Endothelial cell (in vitro differentiated cells): ENCODE measurements at regions not wholly inside any gene's neighbourhood (a gene's known extent, or its start where the extent isn't known, plus 50 kb on each side); places are given as distances from the start of the nearest gene placed in this dataset.

Source experiments
- DNase-seq: peaks from one replicate; pipeline ENCODE4 v3.0.0; 2021; ENCODE audit warnings: low spot score
- H3K27ac Mint-ChIP-seq: one replicate; pipeline ENCODE4 v1.8.0; 2021; ENCODE audit warnings: mixed read lengths, inconsistent platforms; ENCODE audit not compliant: unreplicated experiment
- H3K27me3 Mint-ChIP-seq: one replicate; pipeline ENCODE4 v1.8.0; 2021; ENCODE audit warnings: mild to moderate bottlenecking, moderate library complexity, mixed read lengths, inconsistent platforms; ENCODE audit not compliant: unreplicated experiment
- H3K36me3 Mint-ChIP-seq: one replicate; pipeline ENCODE4 v1.8.0; 2021; ENCODE audit warnings: mild to moderate bottlenecking, low read depth, mixed read lengths, inconsistent platforms; ENCODE audit not compliant: unreplicated experiment
- H3K4me1 Mint-ChIP-seq: one replicate; pipeline ENCODE4 v1.8.0; 2021; ENCODE audit warnings: mild to moderate bottlenecking, mixed read lengths, inconsistent platforms; ENCODE audit not compliant: unreplicated experiment
- H3K4me3 Mint-ChIP-seq: one replicate; pipeline ENCODE4 v1.8.0; 2021; ENCODE audit warnings: mild to moderate bottlenecking, mixed read lengths, inconsistent platforms; ENCODE audit not compliant: unreplicated experiment
- H3K9me3 Mint-ChIP-seq: one replicate; pipeline ENCODE4 v1.8.0; 2021; ENCODE audit warnings: mixed read lengths, inconsistent platforms; ENCODE audit not compliant: unreplicated experiment
- CTCF ChIP-seq: fragments of 200-600 bp; sonication (generic); IDR thresholded peaks from one replicate; pipeline ENCODE4 v1.5.0; 2021; ENCODE audit warnings: antibody characterized with exemption; ENCODE audit not compliant: unreplicated experiment

- no peaks in the 10 kb centered on the region for H3K4me1 Mint-ChIP-seq
- H3K27ac Mint-ChIP-seq = no peak overlapping the region
- no peak for DNase-seq
- no peak for TF ChIP-seq CTCF
- H3K4me3 Mint-ChIP-seq = no peak overlapping the region
- no peaks in the 10 kb centered on the region for H3K27me3 Mint-ChIP-seq
- H3K36me3 Mint-ChIP-seq = peaks cover 9% of the 10 kb centered on the region
- no peaks in the 10 kb centered on the region for H3K9me3 Mint-ChIP-seq
Observed at GRCh38 chr16:62548095-62548494, 511.9 kb upstream of the CDH8 start.

- no peak for TF ChIP-seq CTCF
- DNase-seq = no peak
- Mint-ChIP-seq H3K36me3 (peaks cover 4% of the 10 kb centered on the region), H3K9me3 (peaks cover 3% of the 10 kb centered on the region), H3K4me3 (no peak overlapping the region), H3K27ac (no peak overlapping the region), H3K27me3 (no peaks in the 10 kb centered on the region), H3K4me1 (no peaks in the 10 kb centered on the region)
Observed at GRCh38 chr16:62546701-62547100, 510.5 kb upstream of the CDH8 start.

- Mint-ChIP-seq H3K27me3 (no peaks in the 10 kb centered on the region), H3K4me1 (no peaks in the 10 kb centered on the region), H3K27ac (no peak overlapping the region), H3K36me3 (no peaks in the 10 kb centered on the region), H3K4me3 (no peak overlapping the region), H3K9me3 (peaks cover 3% of the 10 kb centered on the region)
- no peak for DNase-seq
- no peak for TF ChIP-seq CTCF
Observed at GRCh38 chr16:62545039-62545438, 508.8 kb upstream of the CDH8 start.

- no peak overlapping the region for H3K4me3 Mint-ChIP-seq
- no peak for DNase-seq
- H3K4me1 Mint-ChIP-seq = no peaks in the 10 kb centered on the region
- H3K9me3 Mint-ChIP-seq = peaks cover 3% of the 10 kb centered on the region
- H3K36me3 Mint-ChIP-seq = no peaks in the 10 kb centered on the region
- no peaks in the 10 kb centered on the region for H3K27me3 Mint-ChIP-seq
- no peak for TF ChIP-seq CTCF
- no peak overlapping the region for H3K27ac Mint-ChIP-seq
Observed at GRCh38 chr16:62543516-62543915, 507.3 kb upstream of the CDH8 start.

- H3K36me3 Mint-ChIP-seq = no peaks in the 10 kb centered on the region
- no peak overlapping the region for H3K4me3 Mint-ChIP-seq
- H3K27ac Mint-ChIP-seq = no peak overlapping the region
- H3K4me1 Mint-ChIP-seq = no peaks in the 10 kb centered on the region
- no peaks in the 10 kb centered on the region for H3K27me3 Mint-ChIP-seq
- no peak for TF ChIP-seq CTCF
- peaks cover 3% of the 10 kb centered on the region for H3K9me3 Mint-ChIP-seq
- DNase-seq = no peak
Observed at GRCh38 chr16:62539657-62540056, 503.4 kb upstream of the CDH8 start.
